PC-3 (cell line): ENCODE measurements at regions not wholly inside any gene's neighbourhood (a gene's known extent, or its start where the extent isn't known, plus 50 kb on each side); places are given as distances from the start of the nearest gene placed in this dataset.

Experiments used
- CTCF ChIP-seq: fragments of 300-600 bp; sonication (generic); conservative IDR thresholded peaks from 2 replicates; pipeline ENCODE4 v1.5.1; 2017; ENCODE audit warnings: antibody characterized with exemption, low read depth, mild to moderate bottlenecking, low read length
- EZH2 ChIP-seq: fragments of 300-600 bp; sonication (generic); IDR thresholded peaks from one replicate; pipeline ENCODE4 v1.6.1; 2017; ENCODE audit warnings: antibody characterized with exemption, mild to moderate bottlenecking, low read length; ENCODE audit not compliant: unreplicated experiment
- EZH2phosphoT487 ChIP-seq: fragments of 300-600 bp; sonication (generic); IDR thresholded peaks from 2 replicates; pipeline ENCODE4 v1.6.1; 2018; ENCODE audit warnings: mild to moderate bottlenecking, antibody characterized with exemption, low read length, borderline replicate concordance

GRCh38 chr3:56970461-56970879 is 90.0 kb upstream of the SPATA12 start:
- TF ChIP-seq CTCF (no peak), EZH2 (no peak), EZH2phosphoT487 (no peak)
